IPS DF 4.7 (cell line): ENCODE measurements at regions not wholly inside any gene's neighbourhood (a gene's known extent, or its start where the extent isn't known, plus 50 kb on each side); places are given as distances from the start of the nearest gene placed in this dataset.

Source experiments
- DNase-seq: peaks from one replicate; pipeline ENCODE4 v3.0.0-alpha.2; 2013; ENCODE audit warnings: low spot score; ENCODE audit errors: extremely low read depth

DNA sequence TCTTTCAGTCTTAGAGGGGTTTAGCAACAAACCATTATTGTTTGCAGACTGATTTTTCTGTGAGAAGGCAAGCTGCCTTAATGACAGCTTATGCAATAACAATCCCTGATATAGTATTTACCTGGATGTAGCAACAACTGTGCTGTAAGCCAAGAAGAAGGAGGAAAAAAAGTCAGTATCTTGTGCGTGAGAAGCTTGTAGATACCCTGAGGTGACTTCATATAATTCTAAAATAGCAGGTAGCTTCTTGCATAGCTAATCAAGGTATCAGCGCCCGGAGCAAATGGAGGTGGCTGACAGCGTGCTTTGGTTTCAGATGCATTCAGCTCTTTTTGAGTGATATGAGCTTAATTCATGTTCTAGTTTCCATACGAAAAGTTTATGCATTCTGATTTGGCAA lies 309.8 kb downstream of the KLF5 start:
- DNase-seq, result no peak

DNA sequence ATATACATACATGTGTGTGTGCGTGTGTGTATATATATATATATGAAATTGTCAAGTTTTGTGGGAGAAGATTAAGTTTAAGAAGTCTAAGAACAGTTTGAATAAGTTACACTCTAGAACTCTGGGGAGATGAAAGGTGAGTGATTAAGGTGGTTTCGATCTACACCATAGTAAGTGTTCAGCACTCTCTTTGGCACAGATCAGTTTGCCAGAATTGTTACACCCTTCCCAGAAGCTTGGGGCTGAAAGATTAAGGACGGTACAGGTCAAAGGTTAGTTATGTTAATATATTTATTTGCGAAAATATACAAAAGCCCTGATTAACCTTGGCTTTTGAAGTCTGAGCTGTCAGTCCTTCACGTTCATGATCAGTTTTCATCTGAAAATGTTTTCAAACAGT lies 309.1 kb downstream of the KLF5 start:
- DNase-seq, result no peak

DNA sequence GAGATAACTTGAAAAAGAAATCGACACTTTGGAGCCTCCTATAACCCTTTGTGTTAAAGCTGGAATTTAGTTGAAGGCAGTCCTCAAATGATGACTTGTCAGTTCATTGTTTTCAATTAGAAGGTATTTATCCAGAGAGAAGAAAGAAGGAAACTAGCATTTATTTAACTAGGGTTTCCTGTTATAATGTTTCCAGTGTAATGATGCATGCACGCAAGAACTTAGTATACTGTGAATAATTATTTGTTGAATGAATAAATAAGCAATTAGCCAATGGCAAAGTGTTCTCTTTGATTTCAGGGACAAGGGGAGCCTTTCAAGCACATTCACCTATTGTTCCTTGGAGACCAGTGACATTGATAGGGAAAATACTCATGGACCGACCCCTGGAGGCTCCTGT lies 307.4 kb downstream of the KLF5 start:
- DNase-seq, result no peak

DNA sequence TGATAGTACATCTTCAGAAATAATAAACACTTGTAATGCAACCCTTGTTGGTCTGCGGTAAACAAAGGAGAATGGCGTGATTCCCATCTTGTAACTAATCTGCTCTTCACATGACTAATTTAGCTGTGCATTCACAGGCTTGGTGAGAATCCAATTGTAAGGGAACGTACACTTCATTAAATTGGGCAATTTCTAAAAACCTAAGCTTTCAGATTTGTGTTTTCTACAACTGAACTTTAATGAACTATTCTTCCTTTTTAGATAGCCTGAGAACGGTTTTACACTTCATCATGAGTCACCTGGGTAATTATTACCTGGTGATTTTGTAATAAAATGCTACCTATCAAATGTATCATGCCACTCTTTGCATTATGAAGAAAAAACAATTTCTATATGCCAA lies 306.9 kb downstream of the KLF5 start:
- no peak for DNase-seq

DNA sequence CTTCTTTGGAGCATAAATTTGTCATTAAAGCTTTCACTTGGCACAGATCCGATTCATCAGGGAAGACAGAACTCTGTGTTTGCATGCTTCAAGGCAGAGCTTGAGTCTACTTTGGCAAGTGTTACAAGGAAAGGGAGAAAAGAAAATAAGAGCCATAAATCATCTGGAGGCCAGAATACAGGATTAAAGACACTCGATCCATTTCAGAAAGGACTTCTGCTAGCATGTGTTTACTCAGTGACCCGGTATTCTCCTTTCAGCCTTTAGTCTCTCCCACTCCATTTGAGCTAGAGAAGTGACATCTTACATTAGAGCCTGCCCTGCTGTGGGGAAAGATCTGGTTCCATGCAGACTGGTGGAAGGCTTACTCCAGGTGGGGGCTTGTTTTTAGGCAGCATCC lies 306.4 kb downstream of the KLF5 start:
- no peak for DNase-seq

DNA sequence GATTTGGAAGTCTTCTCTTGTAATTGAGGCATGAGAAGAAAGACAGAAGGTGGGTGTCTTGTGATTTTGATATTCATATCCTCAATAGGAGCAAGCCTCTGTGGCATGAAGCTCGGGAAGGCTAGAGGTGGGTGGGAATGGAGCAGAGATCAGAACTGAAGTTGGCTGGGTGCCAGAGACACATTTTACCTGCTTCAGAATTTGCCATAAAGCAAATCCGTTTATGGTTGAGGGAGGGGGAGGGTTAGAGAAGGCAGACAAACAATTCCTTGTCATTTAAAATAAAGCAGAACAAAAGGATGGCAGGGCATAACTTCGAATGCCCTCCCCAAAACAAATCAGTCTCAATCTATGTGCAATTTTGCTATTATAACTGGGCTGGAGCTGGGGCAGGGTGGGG lies 305.9 kb downstream of the KLF5 start:
- DNase-seq, result no peak

DNA sequence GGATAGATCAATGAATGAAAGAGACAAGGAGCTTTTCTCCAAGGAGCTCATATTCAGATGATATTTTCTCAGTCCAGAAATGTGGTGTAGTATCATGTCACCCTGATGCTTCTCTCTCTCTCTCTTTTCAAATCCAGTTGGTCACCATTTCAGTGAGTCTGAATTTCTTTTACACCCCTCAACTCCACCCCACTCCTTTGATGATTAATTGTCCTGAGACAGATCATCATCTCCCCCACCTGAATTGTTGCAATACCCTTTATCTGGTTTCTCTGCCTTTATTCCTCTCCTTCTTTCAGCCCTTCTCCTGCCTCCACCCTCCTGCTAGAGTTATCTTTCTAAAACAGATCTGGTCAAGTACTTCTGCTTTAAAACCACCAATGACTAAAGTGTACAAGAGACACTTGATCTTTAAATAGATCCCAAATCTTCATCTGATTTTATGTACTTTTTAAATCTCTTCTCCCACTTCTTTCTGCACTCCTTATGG lies 299.8 kb downstream of the KLF5 start:
- no peak for DNase-seq

DNA sequence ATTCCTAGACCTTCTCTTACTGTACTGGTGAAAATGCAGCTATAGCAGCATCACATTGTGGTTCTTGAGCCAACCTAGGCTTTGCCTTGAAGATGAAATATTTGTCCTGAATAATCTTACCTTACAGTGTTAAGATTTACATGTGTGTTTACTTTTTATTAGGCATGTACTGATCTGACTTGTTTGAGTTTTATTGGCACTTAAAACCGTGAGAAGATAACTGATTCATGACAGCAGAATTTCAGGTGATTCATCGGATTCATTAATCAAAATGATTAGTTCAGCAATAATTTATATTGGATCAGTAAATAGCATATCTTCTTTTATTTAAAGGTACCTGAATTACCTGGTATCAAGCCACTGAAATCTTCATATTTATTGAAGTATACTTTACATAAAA lies 296.3 kb downstream of the KLF5 start:
- DNase-seq, result no peak

DNA sequence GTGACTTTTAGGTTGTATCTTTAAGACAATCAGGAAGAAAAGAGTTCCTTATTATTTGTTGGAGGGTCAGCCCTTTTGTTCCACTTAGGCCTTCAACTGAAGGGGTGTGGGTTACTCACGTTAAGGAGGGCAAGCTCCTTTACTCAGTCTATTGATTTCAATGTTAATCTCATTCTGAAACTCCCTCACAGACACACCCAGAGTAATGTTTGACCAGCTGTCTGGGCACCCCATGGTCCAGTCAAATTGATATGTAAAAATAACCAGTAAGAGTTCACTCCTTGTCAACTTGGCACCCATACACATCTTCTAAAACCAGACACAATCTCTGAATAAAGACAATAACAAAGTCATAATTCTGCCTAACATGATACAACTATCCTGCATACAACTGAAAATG lies 292.9 kb downstream of the KLF5 start:
- DNase-seq, result no peak

DNA sequence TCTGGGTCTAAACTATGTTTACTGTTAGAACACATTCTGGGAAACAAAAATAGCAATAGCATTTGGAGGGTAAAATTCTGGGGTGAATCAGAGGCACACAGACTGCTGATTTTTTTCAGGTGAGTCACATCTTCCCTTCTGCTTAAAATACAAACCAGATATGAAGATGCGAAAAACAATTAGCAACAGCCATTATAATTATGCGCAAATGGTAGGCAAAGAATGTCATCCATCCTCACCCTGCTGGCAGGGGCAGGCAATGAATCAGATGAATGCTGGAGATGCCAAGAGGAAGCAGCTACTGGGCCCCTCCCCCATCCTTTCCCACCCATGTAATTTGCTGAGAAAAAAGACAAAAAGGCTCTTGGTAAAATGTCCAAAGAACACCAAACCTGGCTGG lies 282.9 kb downstream of the KLF5 start:
- DNase-seq, result no peak

DNA sequence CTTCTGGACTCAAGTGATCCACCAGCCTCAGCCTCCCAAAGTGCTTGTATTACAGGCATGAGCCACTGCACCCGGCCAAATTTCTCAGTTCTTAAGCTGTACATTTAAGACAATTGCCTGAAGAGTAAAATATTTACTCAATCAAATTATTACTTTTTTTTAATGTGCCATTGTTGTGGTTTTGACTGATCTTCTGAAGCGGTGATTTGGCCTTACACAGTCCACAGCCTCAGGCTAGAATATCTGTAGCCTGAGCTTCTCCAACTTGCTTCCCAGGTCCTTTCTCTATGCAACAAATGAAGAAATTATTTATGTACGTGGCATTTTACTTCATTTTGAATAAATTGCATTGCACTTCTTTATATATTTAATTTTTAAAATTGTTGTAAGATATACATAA lies 281.3 kb downstream of the KLF5 start:
- no peak for DNase-seq

DNA sequence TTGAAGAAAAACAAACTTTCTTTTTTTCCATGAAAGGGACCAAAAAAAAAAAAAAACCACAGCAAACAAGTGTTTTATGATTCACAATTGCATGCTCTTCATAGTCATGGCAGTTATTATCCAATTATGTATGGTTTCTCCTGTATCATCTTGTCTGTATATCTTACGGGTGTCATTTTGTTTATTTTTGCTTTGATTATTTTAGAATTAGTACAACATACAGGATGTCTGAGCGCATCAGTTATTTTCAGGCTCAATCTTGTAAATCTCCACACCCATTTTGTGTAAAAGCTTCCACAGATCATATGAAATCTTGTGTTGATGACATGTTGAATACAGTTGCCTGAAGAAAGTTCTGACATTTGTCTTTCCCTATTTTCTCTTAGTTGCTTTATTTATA lies 280.3 kb downstream of the KLF5 start:
- DNase-seq, result no peak

DNA sequence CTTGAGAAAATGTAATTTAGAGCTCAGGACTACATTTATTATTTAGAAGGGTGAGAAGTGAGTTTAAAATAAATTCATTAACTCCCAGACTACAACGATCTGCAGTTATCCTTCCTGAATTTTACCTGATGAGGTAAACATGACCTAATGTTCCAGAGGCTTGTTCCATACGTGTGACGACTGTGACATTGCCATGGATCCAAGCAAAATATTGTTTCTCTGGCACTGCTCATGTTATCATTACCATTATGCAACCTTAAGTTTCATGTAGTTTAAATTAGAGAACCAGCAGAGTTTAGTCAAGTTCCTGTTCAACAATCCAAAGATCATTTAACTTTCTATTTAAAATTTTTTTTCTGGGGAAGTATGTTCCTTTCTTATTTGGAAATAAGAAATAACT lies 279.6 kb downstream of the KLF5 start:
- no peak for DNase-seq

DNA sequence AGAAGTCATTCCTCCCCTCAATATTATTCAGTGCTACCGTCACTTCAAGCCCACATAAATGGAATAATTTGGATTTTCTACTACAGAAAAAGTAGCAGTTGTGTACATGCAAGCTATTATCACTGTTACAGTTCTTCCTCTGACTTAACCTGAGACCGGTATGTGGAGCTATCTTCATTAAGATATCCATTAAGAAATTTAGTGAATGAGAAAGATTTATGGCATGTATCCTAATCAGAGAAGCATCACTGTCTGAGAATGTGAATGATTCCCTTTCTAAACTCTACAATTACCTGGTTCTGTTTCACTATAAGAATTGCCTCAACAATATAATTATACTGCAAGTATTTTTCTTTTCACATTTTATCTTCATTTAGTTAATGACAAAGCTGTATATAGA lies 278.7 kb downstream of the KLF5 start:
- DNase-seq, result no peak

DNA sequence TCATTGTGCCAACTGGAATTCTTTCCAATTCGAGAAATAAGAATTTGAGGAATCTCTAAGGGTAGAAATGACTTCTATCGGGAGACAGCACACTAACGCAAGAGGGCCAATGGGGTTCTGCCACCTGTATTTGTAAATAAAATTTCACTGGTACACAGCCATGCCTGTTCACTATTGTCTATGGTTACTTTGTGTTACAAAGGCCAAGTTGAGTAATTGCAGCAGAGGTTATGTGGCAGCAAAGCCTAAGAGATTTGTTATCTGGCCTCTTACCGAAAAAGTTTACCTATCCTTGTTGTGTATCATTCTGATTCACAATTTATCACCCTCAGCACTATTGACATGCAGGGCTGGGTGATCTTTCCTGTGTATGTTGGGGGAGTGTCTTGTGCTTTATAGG lies 278.0 kb downstream of the KLF5 start:
- DNase-seq, result no peak

DNA sequence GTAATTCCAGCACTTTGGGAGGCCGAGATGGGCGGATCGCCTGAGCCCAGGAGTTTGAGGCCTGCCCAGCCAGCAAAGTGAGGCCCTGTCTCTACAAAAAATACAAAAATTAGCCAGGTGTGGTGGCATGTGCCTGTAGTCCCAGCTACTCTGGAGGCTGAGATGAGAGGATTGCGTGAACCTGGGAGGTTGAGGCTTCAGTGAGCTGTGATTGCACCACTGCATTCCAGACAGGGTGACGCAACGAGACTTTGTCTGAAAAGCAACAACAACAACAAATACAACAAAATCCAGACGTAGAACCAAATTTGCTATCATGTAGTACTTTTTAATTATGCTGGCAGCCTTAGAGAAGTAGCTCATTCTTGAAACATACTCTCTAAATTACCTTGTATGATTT lies 277.1 kb downstream of the KLF5 start:
- no peak for DNase-seq

DNA sequence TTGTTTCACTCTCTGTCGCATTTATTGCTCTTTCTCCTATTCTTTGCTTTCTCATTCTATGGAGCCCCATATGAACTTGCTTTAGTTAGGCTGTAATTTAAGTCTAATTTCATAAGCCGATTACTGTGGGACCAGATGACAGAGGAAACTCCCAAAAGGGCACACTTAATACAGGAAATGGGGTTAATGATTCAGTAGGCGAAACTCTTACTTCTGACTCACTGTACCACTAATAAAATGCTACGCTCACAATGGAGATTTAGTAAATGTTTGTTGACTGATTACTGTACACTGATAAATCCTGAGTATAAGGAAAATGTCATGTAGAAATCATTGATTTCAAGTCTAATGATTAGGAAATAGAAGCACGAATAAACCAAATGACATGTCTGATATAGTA lies 276.4 kb downstream of the KLF5 start:
- no peak for DNase-seq

DNA sequence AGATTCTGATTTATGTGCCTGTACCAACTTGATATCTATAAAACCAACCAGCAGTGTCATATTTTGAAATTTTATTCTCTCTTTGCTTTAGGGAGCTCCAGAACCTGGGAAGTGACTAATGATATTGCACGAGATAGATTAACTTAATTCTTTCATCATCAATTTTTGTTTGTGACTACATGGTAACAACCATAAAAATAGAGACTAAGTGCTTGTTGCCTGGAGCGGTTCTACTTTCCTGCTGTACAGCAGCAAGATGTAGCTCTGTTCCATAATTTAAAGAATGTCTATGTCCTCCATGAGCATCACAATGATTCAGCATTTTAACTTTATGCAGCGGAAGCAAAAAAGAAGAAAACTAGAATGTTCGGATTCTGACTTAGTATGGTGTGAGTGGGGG lies 275.6 kb downstream of the KLF5 start:
- DNase-seq, result no peak

DNA sequence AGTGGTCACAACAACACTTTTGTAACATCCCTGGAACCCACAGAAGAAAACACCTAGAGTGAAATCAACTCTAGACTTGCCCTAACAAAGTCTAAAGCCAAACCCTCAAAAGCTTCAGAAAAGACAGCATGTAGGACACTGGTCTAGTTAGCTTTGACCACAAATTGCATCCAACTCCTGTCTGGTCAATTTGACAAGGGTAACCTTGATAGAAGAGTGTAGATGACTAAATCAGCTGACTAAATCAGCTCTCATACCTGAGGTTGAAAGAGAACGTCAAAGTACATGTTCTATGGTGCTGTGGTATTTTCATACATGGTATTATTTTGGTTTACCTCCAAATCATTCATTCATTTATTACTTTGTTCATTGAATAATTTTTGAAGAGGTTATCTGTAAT lies 272.8 kb downstream of the KLF5 start:
- DNase-seq, result no peak

DNA sequence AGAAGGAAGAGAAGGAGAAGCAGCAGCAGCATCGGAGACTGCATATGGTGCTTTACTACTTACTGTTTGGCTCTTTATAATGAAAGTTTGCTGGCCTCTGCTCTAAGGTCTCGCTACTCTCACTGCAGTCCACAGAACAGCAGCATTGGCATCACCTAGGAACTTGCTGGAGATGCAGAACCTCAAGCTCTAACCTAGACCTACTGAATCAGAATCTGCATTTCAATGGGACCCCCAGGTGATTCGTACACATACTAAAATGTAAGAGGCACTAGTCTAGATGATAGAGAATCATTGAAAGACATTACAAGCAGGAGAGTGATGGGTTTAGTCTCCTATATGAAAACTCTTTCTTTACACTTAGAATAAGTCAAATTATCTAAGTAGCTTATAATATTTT lies 270.6 kb downstream of the KLF5 start:
- DNase-seq, result peak; percentile 11

DNA sequence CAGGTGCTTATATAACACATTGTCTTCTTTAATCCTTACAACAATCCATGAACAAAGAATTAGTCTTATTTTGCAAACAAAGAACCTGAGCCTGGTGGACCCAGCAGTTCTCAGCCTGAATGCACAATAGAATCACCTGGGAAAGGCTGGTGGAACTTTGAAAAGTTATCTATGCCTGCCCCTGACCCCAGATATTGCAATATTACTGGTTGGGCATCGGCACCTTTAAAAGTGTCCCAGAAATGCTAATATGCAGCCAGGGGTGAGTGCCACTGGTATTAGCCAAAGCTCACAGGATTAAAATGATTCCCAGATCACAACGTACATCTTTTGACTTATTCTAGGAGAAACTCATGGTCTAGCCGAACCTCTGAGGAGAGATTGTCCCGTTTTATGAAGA lies 268.8 kb downstream of the KLF5 start:
- no peak for DNase-seq

DNA sequence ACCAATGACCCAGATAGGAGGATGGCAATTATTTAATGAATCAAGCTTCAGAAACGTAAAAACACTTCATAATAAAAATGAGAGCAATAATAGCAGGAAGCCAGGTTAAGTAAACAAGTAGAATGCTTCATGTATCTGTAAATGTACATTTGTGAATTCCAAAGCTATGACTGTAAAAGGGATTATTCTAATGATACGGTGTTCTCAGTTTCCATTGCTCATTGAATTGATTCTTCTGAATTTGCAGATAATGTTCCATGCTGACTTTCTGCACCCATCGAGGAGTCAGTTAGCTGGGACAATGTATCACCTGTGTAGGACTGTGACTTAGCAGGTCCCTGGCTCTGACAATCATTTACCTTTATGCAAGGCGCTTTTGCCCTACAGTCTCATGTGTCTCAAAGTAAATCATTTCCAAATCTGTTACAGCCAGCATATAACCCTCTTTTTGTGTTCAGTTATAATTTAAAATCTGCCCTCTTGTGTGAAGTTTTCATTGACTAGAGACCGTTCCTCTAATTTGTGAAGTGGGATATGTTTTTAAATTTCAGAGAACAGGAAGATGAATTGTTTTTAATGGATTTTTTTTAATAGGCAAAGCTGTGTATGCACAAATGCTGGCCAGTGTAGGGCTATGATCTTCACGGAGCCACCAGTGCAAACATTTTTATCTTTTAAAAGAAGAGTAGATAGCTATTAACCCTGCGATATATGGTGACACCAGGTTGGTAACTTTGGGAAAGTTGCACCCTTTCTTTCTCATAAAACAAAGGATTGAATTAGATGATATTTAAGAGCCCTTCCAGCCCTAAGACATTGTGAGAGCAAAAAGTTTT lies 267.1 kb downstream of the KLF5 start:
- no peak for DNase-seq

DNA sequence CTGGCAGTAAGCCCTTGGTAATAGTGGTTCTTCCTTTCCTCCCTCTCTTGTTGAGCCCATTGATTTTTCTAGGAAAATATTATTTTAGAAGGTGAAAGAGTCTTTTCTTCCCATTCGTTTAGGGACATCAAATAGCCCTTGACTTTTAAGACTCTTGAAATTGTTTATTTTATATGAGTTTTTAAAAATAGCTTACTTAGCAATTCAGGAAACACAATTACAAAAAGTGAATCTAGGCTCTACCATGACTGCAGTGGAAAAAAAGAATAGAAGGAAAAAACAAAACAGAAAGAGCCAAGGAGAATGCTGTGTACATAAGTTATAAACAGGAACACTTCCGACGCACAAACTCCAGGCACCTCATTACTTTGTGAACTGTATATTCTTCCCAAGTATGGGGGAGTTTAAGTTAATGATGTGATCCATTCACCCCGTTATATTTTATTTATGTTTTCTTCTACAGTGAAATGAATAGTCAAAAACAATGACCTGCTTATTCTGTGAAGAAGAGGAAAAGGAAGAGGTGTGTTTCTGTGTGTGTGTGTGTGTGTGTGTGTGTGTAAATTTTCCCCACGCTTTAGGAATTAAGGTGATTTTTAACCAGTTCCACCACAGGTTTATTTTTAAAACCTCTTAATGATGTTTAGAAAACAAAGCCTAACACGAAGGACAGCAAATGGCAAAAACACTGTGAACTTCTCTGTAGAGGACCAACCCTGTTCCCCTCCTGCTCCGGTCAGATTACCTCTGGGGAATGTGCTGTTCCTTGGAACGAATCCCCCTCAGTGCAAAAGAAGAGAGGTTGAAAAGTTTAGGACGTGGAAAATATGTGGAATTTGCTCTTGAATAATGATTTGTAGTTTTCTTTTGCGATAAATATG lies 266.3 kb downstream of the KLF5 start:
- DNase-seq, result no peak
